ENCODE measurements at regions not wholly inside any gene's neighbourhood (a gene's known extent, or its start where the extent isn't known, plus 50 kb on each side); places are given as distances from the start of the nearest gene placed in this dataset.

GRCh38 chr10:2529945-2530344, 537.4 kb upstream of the PFKP start:
- CTCF ChIA-PET, result no interaction called here
- intact Hi-C loops (cut with micrococcal nuclease), result no loop called here
- Histone ChIP-seq H2AFZ (replicated peaks; ENCODE audit: low read length, poor library complexity) (no peak overlapping the region), H3K36me3 (ENCODE audit: control insufficient read depth, insufficient read depth, low read length) (no peaks in the 10 kb centered on the region), H3K4me3 (ENCODE audit: insufficient read depth, low read depth, low read length) (no peak overlapping the region), H2BK15ac (ENCODE audit: low read depth, low read length) (no peak overlapping the region), H3K9me1 (ENCODE audit: insufficient read depth, low read length) (no peaks in the 10 kb centered on the region), H2BK5ac (ENCODE audit: low read depth, low read length, poor library complexity, severe bottlenecking) (no peak overlapping the region), H3K18ac (ENCODE audit: low read depth, low read length) (no peak overlapping the region), H2AK9ac (replicated peaks; ENCODE audit: low read depth, low read length, poor library complexity) (no peak overlapping the region), H4K8ac (ENCODE audit: low read depth in 2 of 2, low read length in 2 of 2) (no peak overlapping the region), H3K27me3 (ENCODE audit: control insufficient read depth, insufficient read depth, low read length) (no peaks in the 10 kb centered on the region), H4K5ac (ENCODE audit: low read depth, low read length) (no peak overlapping the region), H3K14ac (replicated peaks; ENCODE audit: low read depth, low read length) (no peak overlapping the region), H2AK5ac (ENCODE audit: low read depth, low read length) (no peak overlapping the region), H3K4me2 (ENCODE audit: low read depth, low read length) (no peak overlapping the region), H3K79me1 (ENCODE audit: low read depth in 1 of 2, low read length in 2 of 2) (no peaks in the 10 kb centered on the region), H3K4me1 (ENCODE audit: control insufficient read depth, insufficient read depth, low read length) (no peaks in the 10 kb centered on the region), H3K23ac (ENCODE audit: low read depth, low read length) (no peak overlapping the region), H4K20me1 (ENCODE audit: insufficient read depth, low read length) (no peaks in the 10 kb centered on the region), H4K91ac (ENCODE audit: insufficient read depth, low read depth, low read length) (no peak overlapping the region), H3K4ac (ENCODE audit: low read depth, low read length) (no peak overlapping the region), H2BK20ac (ENCODE audit: low read depth, low read length) (no peak overlapping the region), H2BK120ac (ENCODE audit: low read depth, low read length) (no peak overlapping the region), H3K56ac (ENCODE audit: extremely low read depth, insufficient read depth, low read length) (no peak overlapping the region), H3K9ac (ENCODE audit: low read depth, low read length) (no peak overlapping the region), H3K9me3 (ENCODE audit: control insufficient read depth, insufficient read depth, low read length) (peaks cover 34% of the 10 kb centered on the region), H3K27ac (ENCODE audit: insufficient read depth, low read length) (no peak overlapping the region)
- no TSS peak for BruUV-seq (replicated peaks)
- dilution Hi-C loops (cut with HindIII; ENCODE audit: low sequenced_read_pairs, unreplicated experiment), result no loop called here
- WGBS, 2 experiments (ENCODE audit: extremely low coverage in 2 of 2, insufficient read length in 1 of 2), result no CpG with 5 or more reads among the region's 5 CpGs
- POLR2A ChIA-PET (ENCODE audit: unreplicated experiment), result no interaction called here
- no peak for TF ChIP-seq MAFK (IDR thresholded peaks at IDR 0.05; ENCODE audit: low read depth, low read length)
- no peak for TF ChIP-seq RFX5 (IDR thresholded peaks at IDR 0.05; ENCODE audit: low read depth, low read length)
- TF ChIP-seq USF2 (IDR thresholded peaks at IDR 0.05; ENCODE audit: low read depth, low read length), result no peak
- no peak for TF ChIP-seq POLR2A (IDR thresholded peaks at IDR 0.05; ENCODE audit: low read depth, low read length)
- TF ChIP-seq BHLHE40 (IDR thresholded peaks at IDR 0.05; ENCODE audit: low read depth, low read length), result no peak
- no peak for TF ChIP-seq MXI1 (IDR thresholded peaks at IDR 0.05; ENCODE audit: borderline replicate concordance, low read depth, low read length)
- no peak for TF ChIP-seq CTCF (conservative IDR thresholded peaks at IDR 0.05; ENCODE audit: low read depth, low read length)
- TF ChIP-seq ELK1 (IDR thresholded peaks at IDR 0.05; ENCODE audit: borderline replicate concordance, low read depth, low read length), result no peak
- TF ChIP-seq SMC3 (IDR thresholded peaks at IDR 0.05; ENCODE audit: low read depth, low read length), result no peak
- in situ Hi-C loops (cut with MboI; ENCODE audit: low sequenced_read_pairs), result no loop called here
- DNase-seq, result no peak
- ATAC-seq (ENCODE audit: low read depth), result no peak
